ENCODE measurements at regions not wholly inside any gene's neighbourhood (a gene's known extent, or its start where the extent isn't known, plus 50 kb on each side); places are given as distances from the start of the nearest gene placed in this dataset.

GRCh38 chr11:109554951-109555350 is 133.0 kb downstream of the C11orf87 start:
- DNase-seq, result no peak

GRCh38 chr11:109564241-109564640 is 142.3 kb downstream of the C11orf87 start:
- no peak for DNase-seq

DNA sequence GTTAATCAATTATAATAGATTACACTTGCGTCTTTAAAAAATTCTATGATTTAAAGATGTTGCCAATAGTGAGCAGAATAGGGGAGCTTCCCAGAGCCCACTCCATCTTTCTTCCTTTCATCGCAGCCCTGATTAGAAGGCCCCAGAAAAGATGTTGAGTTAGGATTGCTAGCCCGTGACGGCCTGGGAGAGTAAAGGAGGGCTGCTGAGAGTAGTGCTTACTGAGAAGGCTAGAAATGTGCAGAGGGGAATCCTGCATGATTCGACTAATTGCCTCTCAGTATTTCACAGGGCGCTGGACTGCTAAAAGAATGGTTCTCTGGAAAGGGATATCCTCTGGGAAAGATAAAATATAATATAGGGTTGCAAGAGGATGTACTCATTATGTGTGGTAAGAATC is 160.5 kb downstream of the C11orf87 start:
- DNase-seq, result no peak

GRCh38 chr11:109584001-109584972 is 162.3 kb downstream of the C11orf87 start:
- DNase-seq, result no peak

- DNase-seq, result no peak
Observed at GRCh38 chr11:109586789-109587188, 164.8 kb downstream of the C11orf87 start.

DNA sequence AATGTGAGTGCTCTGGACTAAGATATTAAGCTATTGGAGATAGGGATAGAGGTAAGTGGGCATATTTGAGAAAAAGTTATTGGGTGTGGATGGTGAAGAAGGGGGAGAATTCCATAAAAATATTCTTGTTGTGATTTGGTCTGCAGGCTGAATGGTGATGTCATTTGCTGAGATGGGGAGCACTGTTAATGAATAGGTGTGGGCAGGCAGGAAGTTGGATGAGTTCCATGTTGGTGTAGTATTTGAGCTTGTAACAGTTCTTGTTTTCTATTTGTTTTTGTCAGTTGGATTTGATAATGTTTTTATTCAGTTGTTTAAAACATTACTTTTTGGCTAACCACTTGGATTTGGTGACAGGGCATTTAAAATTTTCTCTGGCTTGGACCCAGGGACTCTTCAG is 168.8 kb downstream of the C11orf87 start:
- DNase-seq, result no peak

- no peak for DNase-seq
Observed at GRCh38 chr11:109597336-109597735, 175.3 kb downstream of the C11orf87 start.

GRCh38 chr11:109604481-109605400 is 182.8 kb downstream of the C11orf87 start:
- no peak for DNase-seq

DNA sequence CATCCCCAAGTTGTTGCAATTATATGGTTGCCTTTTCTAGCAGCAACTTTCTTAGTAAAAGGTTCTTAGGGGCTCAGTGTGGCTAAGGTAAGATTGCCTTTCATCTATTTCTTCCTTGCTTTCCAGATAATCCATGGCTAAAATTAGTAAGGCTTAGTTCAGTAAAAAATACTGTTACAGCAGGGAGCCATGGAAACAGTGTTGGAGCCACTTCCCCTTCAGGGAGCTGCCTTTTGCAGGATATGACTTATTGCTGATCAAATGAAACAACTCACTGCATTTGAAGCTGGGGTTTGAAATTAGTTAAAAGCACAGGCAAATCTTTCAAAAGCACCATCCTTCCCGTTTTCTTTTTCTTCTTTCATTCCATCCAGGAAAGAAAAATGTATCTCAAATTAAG is 184.3 kb downstream of the C11orf87 start:
- DNase-seq, result no peak

- no peak for DNase-seq
Observed at GRCh38 chr11:109609454-109610185, 187.6 kb downstream of the C11orf87 start.

DNA sequence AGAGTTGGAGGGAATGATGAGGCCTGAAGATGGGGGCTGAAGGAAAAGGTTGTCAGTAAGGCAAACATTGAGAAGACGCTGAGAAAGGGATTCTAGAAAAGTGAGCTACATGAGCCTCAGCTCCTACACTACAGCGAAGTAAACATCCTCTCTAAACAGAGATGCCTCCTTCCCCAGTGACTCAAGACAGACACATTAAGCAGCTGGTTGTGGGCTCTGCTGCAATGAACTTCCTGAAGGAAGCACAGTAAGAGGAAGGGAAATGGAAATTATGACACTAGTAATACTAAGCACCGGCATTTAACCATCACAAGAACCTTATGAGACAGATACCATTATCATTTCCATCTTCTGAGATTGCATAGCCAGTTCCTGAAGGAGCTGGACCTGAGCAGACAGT is 190.5 kb downstream of the C11orf87 start:
- no peak for DNase-seq

- no peak for DNase-seq
Observed at GRCh38 chr11:109619498-109619897, 197.5 kb downstream of the C11orf87 start.

DNA sequence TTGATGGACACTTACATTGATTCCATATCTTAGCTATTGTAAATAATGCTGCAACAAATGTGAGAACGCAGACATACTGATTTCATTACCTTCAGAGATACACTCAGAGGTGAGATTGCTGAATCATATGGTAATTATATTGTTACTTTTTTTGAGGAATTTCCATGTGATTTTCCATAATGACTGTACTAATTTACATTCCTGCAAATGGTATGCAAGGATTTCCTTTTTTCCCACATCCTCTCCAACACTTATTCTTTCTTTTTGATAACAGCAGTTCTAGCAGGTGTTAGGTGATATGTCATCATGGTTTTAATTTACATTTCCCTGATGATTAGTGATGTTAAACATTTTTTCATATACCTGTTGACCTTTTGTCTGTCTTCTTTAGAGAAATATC is 207.7 kb downstream of the C11orf87 start:
- no peak for DNase-seq

- DNase-seq, result no peak
Observed at GRCh38 chr11:109641549-109641948, 219.6 kb downstream of the C11orf87 start.

- DNase-seq, result peak; percentile 21
Observed at GRCh38 chr11:109644152-109644551, 222.2 kb downstream of the C11orf87 start.

DNA sequence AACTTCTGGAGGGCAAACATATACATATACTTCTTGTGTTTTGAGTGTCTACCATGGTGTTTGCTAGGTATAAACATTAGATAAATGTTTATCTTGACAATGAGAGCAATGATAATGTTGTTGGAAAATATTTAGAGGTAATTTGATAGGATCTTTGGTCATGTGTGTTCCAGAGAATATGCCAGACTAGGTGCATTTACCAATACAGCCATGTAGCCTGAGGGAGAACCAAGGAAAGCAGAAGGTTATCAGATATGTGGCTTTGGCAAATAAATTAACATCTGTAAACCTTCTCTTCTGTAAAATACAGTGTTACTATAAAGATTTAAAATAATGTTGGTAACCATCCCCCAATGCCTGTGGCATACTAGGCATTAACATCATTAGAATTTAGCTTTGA is 226.8 kb downstream of the C11orf87 start:
- DNase-seq, result no peak

DNA sequence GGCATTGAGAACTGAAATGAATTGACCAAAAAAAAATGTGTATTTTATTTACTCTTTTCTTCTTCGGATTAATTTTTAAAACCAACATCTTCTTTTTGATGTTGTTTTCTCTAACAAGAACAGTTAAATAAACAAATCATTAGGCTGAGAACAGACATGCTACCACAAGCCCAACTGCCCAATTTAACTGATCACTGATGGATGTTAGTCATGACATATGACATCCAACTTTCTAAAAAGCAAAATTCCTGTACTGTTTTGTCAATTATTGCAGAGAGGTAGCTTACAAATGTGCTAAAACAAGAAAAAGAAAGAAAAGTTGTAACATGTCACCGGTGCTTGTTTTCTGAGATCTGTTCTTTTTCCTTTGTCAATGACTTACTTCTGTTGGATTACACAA is 232.1 kb downstream of the C11orf87 start:
- DNase-seq, result no peak

DNA sequence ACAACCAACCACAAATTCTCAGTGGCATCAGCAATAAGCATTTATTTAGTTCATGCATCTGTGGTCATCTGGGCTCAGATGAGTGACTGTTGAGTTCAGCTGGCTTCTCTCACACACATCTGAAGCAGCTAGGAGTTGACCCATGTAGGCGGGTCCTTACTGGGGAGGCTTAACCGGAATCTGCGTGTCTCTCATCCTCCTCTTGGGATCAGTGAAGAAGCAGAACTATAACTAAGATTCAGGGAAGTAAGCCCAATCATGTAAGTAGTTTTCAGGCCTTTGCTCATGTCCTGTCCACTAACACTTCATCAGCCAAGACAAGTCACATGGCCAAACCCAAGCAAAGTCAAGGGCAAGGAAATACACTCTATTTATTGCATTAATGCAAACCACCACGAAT is 236.2 kb downstream of the C11orf87 start:
- DNase-seq, result no peak

DNA sequence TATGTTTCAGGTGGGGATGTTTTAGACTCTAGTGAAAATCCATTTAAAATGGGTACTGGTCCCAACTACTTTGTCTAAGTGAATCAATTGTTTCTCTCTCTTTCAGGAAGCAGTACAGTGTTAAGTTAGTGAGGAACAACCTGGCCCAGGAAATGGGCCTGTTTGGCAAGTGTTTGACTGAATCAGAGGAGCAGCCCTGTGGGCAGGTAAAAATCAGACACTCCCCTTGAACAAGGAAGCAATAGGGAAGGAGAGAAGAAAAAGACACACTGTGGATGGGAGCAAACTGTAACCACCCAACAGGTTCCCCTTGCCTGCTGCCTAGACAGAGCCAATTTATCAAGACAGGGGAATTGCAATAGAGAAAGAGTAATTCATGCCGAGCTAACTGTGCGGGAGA is 245.7 kb downstream of the C11orf87 start:
- DNase-seq, result no peak

DNA sequence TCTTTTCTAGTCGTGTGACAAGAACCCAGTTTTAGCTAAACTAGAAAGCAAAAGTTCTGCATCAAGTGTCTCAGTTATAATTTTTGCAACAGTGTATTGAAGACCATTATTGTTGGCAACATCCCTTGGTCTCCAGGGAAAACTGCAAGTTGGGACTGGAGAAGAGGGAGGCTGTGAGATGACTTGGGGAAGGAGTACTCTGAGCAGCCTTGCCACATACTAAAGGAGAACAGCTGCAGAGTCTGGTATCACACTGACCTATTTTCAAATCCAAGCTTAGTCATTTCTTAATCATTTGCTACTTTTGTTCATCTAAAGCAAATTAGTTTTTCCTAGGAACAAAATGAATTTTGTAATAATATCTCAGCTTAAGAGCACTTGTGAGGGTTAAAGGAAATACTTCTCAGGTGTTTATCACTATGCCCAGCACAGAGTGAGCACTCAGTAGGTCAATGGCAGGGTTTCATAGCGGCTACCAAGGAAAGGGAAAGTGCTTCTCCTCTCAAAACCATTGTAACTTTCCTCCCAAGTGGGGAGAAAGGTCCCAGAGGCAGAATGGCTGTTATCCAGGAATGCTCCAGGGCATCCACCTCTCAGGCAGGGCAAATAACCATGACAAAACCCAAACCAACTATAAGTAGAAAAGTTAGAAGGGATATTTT is 247.1 kb downstream of the C11orf87 start:
- no peak for DNase-seq

GRCh38 chr11:109677231-109677630 is 255.2 kb downstream of the C11orf87 start:
- DNase-seq, result no peak

- DNase-seq, result no peak
Observed at GRCh38 chr11:109677876-109678275, 255.9 kb downstream of the C11orf87 start.
